ENCODE measurements at regions not wholly inside any gene's neighbourhood (a gene's known extent, or its start where the extent isn't known, plus 50 kb on each side); places are given as distances from the start of the nearest gene placed in this dataset.

GRCh38 chr18:64474773-64475172 is 325.9 kb upstream of the LINC00305 start:
- Mint-ChIP-seq H3K36me3 (ENCODE audit: low read depth) (no peaks in the 10 kb centered on the region), H3K4me1 (ENCODE audit: low read depth) (no peaks in the 10 kb centered on the region), H3K9me3 (peaks cover 2% of the 10 kb centered on the region), H3K27ac (no peak overlapping the region), H3K27me3 (no peaks in the 10 kb centered on the region), H3K4me3 (no peak overlapping the region)
- DNase-seq = no peak

- DNase-seq = no peak
- Mint-ChIP-seq H3K36me3 (ENCODE audit: low read depth) (no peaks in the 10 kb centered on the region), H3K4me3 (no peak overlapping the region), H3K4me1 (ENCODE audit: low read depth) (no peaks in the 10 kb centered on the region), H3K27ac (no peak overlapping the region), H3K9me3 (peaks cover 2% of the 10 kb centered on the region), H3K27me3 (no peaks in the 10 kb centered on the region)
Observed at GRCh38 chr18:64474255-64474654, 325.4 kb upstream of the LINC00305 start.

GRCh38 chr18:64449434-64449833 is 300.5 kb upstream of the LINC00305 start:
- Mint-ChIP-seq H3K27me3 (no peaks in the 10 kb centered on the region), H3K4me3 (no peak overlapping the region), H3K4me1 (ENCODE audit: low read depth) (no peaks in the 10 kb centered on the region), H3K27ac (no peak overlapping the region), H3K36me3 (ENCODE audit: low read depth) (no peaks in the 10 kb centered on the region), H3K9me3 (peaks cover 4% of the 10 kb centered on the region)
- no peak for DNase-seq

- no peak overlapping the region for H3K27ac Mint-ChIP-seq
- H3K27me3 Mint-ChIP-seq = no peaks in the 10 kb centered on the region
- H3K4me3 Mint-ChIP-seq = no peak overlapping the region
- H3K9me3 Mint-ChIP-seq = peaks cover 5% of the 10 kb centered on the region
- no peak for DNase-seq
- no peaks in the 10 kb centered on the region for H3K36me3 Mint-ChIP-seq (ENCODE audit: low read depth)
- no peaks in the 10 kb centered on the region for H3K4me1 Mint-ChIP-seq (ENCODE audit: low read depth)
Observed at GRCh38 chr18:64444819-64445218, 295.9 kb upstream of the LINC00305 start.

GRCh38 chr18:64438178-64438577 is 289.3 kb upstream of the LINC00305 start:
- Mint-ChIP-seq H3K9me3 (peaks cover 19% of the 10 kb centered on the region), H3K36me3 (ENCODE audit: low read depth) (no peaks in the 10 kb centered on the region), H3K4me1 (ENCODE audit: low read depth) (no peaks in the 10 kb centered on the region), H3K27ac (no peak overlapping the region), H3K4me3 (no peak overlapping the region), H3K27me3 (no peaks in the 10 kb centered on the region)
- no peak for DNase-seq

- Mint-ChIP-seq H3K4me3 (no peak overlapping the region), H3K27me3 (no peaks in the 10 kb centered on the region)
- no peak for DNase-seq
Observed at GRCh38 chr18:64436111-64436510, 287.2 kb upstream of the LINC00305 start.

GRCh38 chr18:64419156-64419555 is 270.3 kb upstream of the LINC00305 start:
- Mint-ChIP-seq H3K4me3 (no peak overlapping the region), H3K9me3 (no peaks in the 10 kb centered on the region), H3K36me3 (ENCODE audit: low read depth) (no peaks in the 10 kb centered on the region), H3K4me1 (ENCODE audit: low read depth) (no peaks in the 10 kb centered on the region), H3K27me3 (no peaks in the 10 kb centered on the region), H3K27ac (no peak overlapping the region)
- no peak for DNase-seq

More at GRCh38 chr18:64436111-64436510, 287.2 kb upstream of the LINC00305 start:
- no peaks in the 10 kb centered on the region for H3K4me1 Mint-ChIP-seq (ENCODE audit: low read depth)
- H3K9me3 Mint-ChIP-seq = peaks cover 19% of the 10 kb centered on the region
- no peak overlapping the region for H3K27ac Mint-ChIP-seq
- no peaks in the 10 kb centered on the region for H3K36me3 Mint-ChIP-seq (ENCODE audit: low read depth)

- no peak overlapping the region for H3K4me3 Mint-ChIP-seq
- peaks cover 5% of the 10 kb centered on the region for H3K9me3 Mint-ChIP-seq
- H3K27ac Mint-ChIP-seq = no peak overlapping the region
- no peak for DNase-seq
- no peaks in the 10 kb centered on the region for H3K4me1 Mint-ChIP-seq (ENCODE audit: low read depth)
- no peaks in the 10 kb centered on the region for H3K36me3 Mint-ChIP-seq (ENCODE audit: low read depth)
- H3K27me3 Mint-ChIP-seq = no peaks in the 10 kb centered on the region
Observed at GRCh38 chr18:64416990-64417389, 268.1 kb upstream of the LINC00305 start.

GRCh38 chr18:64415218-64415617 is 266.3 kb upstream of the LINC00305 start:
- Mint-ChIP-seq H3K4me3 (no peak overlapping the region), H3K9me3 (peaks cover 7% of the 10 kb centered on the region), H3K27ac (no peak overlapping the region), H3K4me1 (ENCODE audit: low read depth) (no peaks in the 10 kb centered on the region), H3K36me3 (ENCODE audit: low read depth) (no peaks in the 10 kb centered on the region), H3K27me3 (no peaks in the 10 kb centered on the region)
- DNase-seq = no peak

- no peak overlapping the region for H3K4me3 Mint-ChIP-seq
- H3K27me3 Mint-ChIP-seq = no peaks in the 10 kb centered on the region
- no peak overlapping the region for H3K27ac Mint-ChIP-seq
- H3K4me1 Mint-ChIP-seq (ENCODE audit: low read depth) = no peaks in the 10 kb centered on the region
- H3K9me3 Mint-ChIP-seq = peaks cover 7% of the 10 kb centered on the region
- no peak for DNase-seq
- no peaks in the 10 kb centered on the region for H3K36me3 Mint-ChIP-seq (ENCODE audit: low read depth)
Observed at GRCh38 chr18:64410685-64411084, 261.8 kb upstream of the LINC00305 start.

- DNase-seq = no peak
- H3K4me3 Mint-ChIP-seq = no peak overlapping the region
- no peaks in the 10 kb centered on the region for H3K4me1 Mint-ChIP-seq (ENCODE audit: low read depth)
- H3K27me3 Mint-ChIP-seq = no peaks in the 10 kb centered on the region
- no peaks in the 10 kb centered on the region for H3K36me3 Mint-ChIP-seq (ENCODE audit: low read depth)
- H3K27ac Mint-ChIP-seq = no peak overlapping the region
- peaks cover 7% of the 10 kb centered on the region for H3K9me3 Mint-ChIP-seq
Observed at GRCh38 chr18:64409511-64409910, 260.6 kb upstream of the LINC00305 start.

GRCh38 chr18:64407606-64408005 is 258.7 kb upstream of the LINC00305 start:
- Mint-ChIP-seq H3K4me1 (ENCODE audit: low read depth) (no peaks in the 10 kb centered on the region), H3K36me3 (ENCODE audit: low read depth) (no peaks in the 10 kb centered on the region), H3K27me3 (no peaks in the 10 kb centered on the region), H3K9me3 (peaks cover 2% of the 10 kb centered on the region), H3K27ac (no peak overlapping the region), H3K4me3 (no peak overlapping the region)
- no peak for DNase-seq

GRCh38 chr18:64405161-64405560 is 256.3 kb upstream of the LINC00305 start:
- no peak overlapping the region for H3K4me3 Mint-ChIP-seq
- no peaks in the 10 kb centered on the region for H3K36me3 Mint-ChIP-seq (ENCODE audit: low read depth)
- no peak for DNase-seq
- no peaks in the 10 kb centered on the region for H3K9me3 Mint-ChIP-seq
- H3K27ac Mint-ChIP-seq = no peak overlapping the region
- H3K4me1 Mint-ChIP-seq (ENCODE audit: low read depth) = no peaks in the 10 kb centered on the region
- no peaks in the 10 kb centered on the region for H3K27me3 Mint-ChIP-seq

GRCh38 chr18:64403784-64404503 is 255.1 kb upstream of the LINC00305 start:
- Mint-ChIP-seq H3K27me3 (no peaks in the 10 kb centered on the region), H3K36me3 (ENCODE audit: low read depth) (no peaks in the 10 kb centered on the region), H3K9me3 (no peaks in the 10 kb centered on the region), H3K4me1 (ENCODE audit: low read depth) (no peaks in the 10 kb centered on the region), H3K27ac (no peak overlapping the region), H3K4me3 (no peak overlapping the region)
- no peak for DNase-seq

GRCh38 chr18:64402636-64403035 is 253.7 kb upstream of the LINC00305 start:
- no peaks in the 10 kb centered on the region for H3K9me3 Mint-ChIP-seq
- no peaks in the 10 kb centered on the region for H3K36me3 Mint-ChIP-seq (ENCODE audit: low read depth)
- no peak overlapping the region for H3K4me3 Mint-ChIP-seq
- H3K27me3 Mint-ChIP-seq = no peaks in the 10 kb centered on the region
- no peak overlapping the region for H3K27ac Mint-ChIP-seq
- DNase-seq = no peak
- H3K4me1 Mint-ChIP-seq (ENCODE audit: low read depth) = no peaks in the 10 kb centered on the region
